Fibroblast of lung (primary cell): ENCODE measurements at regions not wholly inside any gene's neighbourhood (a gene's known extent, or its start where the extent isn't known, plus 50 kb on each side); places are given as distances from the start of the nearest gene placed in this dataset.

Experiments
- DNase-seq, 2 donors: peaks; one replicate each; pipeline versions ENCODE4 v3.0.0 to v3.0.0-alpha.2; 2010; ENCODE audit warnings: low read depth in 2 of 2
- H2AFZ ChIP-seq: 2 replicates; pipeline ENCODE4 v1.5.1; 2012; ENCODE audit warnings: low read length, control low read depth, inconsistent platforms
- H3K27ac ChIP-seq: 2 replicates; pipeline ENCODE4 v1.5.1; 2011; ENCODE audit warnings: low read length, control low read depth; ENCODE audit not compliant: insufficient read depth
- H3K27me3 ChIP-seq: 2 replicates; pipeline ENCODE4 v1.5.1; 2011; ENCODE audit warnings: mild to moderate bottlenecking, low read length; ENCODE audit not compliant: control insufficient read depth, insufficient read depth
- H3K36me3 ChIP-seq: 2 replicates; pipeline ENCODE4 v1.5.1; 2011; ENCODE audit warnings: low read length; ENCODE audit not compliant: control insufficient read depth, insufficient read depth
- H3K4me1 ChIP-seq: 2 replicates; pipeline ENCODE4 v1.5.1; 2011; ENCODE audit warnings: low read length; ENCODE audit not compliant: control insufficient read depth, insufficient read depth; ENCODE audit errors: extremely low read depth
- H3K4me2 ChIP-seq: 2 replicates; pipeline ENCODE4 v1.5.1; 2011; ENCODE audit warnings: low read length, control low read depth; ENCODE audit not compliant: insufficient read depth; ENCODE audit errors: extremely low read depth
- H3K4me3 ChIP-seq, 4 experiments: fragments of 200-600 bp in 1 of 4; sonication (generic) in 1 of 4; replicated peaks in 1 of 4; 2 replicates each; pipeline ENCODE4 v1.5.1; 2011 to 2016; ENCODE audit warnings: low read length in 4 of 4, low read depth in 3 of 4, mild to moderate bottlenecking in 3 of 4, control low read depth in 2 of 4, inconsistent platforms in 1 of 4, mixed read lengths in 1 of 4; ENCODE audit not compliant: insufficient read depth in 1 of 4; ENCODE audit errors: control extremely low read depth in 1 of 4
- H3K79me2 ChIP-seq: 2 replicates; pipeline ENCODE4 v1.5.1; 2012; ENCODE audit warnings: mild to moderate bottlenecking, low read length, inconsistent platforms; ENCODE audit not compliant: control insufficient read depth, insufficient read depth
- H3K9ac ChIP-seq: 2 replicates; pipeline ENCODE4 v1.5.1; 2011; ENCODE audit warnings: mild to moderate bottlenecking, low read length, control low read depth; ENCODE audit not compliant: insufficient read depth
- H3K9me3 ChIP-seq: 2 replicates; pipeline ENCODE4 v1.5.1; 2012; ENCODE audit warnings: low read depth, low read length; ENCODE audit not compliant: control insufficient read depth, insufficient read depth
- H4K20me1 ChIP-seq: 2 replicates; pipeline ENCODE4 v1.5.1; 2011; ENCODE audit warnings: low read length; ENCODE audit not compliant: control insufficient read depth, insufficient read depth; ENCODE audit errors: extremely low read depth
- CTCF ChIP-seq, 2 donors: IDR thresholded peaks in 1 of 2; conservative IDR thresholded peaks in 1 of 2; 1 replicate in 1 of 2; 2 replicates in 1 of 2; pipeline ENCODE4 v1.5.1; 2011 to 2012; ENCODE audit warnings: low read length in 2 of 2, control low read depth in 1 of 2, inconsistent platforms in 1 of 2, low read depth in 1 of 2, mild to moderate bottlenecking in 1 of 2
- EZH2 ChIP-seq: IDR thresholded peaks from 2 replicates; pipeline ENCODE4 v1.5.1; 2012; ENCODE audit warnings: low read length, control low read depth, mild to moderate bottlenecking; ENCODE audit errors: missing control alignments

GRCh38 chr3:109607897-109608296 lies 270.6 kb upstream of the DPPA4 start:
- Histone ChIP-seq H2AFZ (no peak overlapping the region), H3K79me2 (no peaks in the 10 kb centered on the region), H3K4me2 (no peak overlapping the region), H4K20me1 (no peaks in the 10 kb centered on the region), H3K36me3 (no peaks in the 10 kb centered on the region), H3K27ac (no peak overlapping the region), H3K9ac (no peak overlapping the region), H3K4me3 (no peak overlapping the region), H3K4me1 (no peaks in the 10 kb centered on the region), H3K27me3 (no peaks in the 10 kb centered on the region), H3K9me3 (no peaks in the 10 kb centered on the region)
- no peak for TF ChIP-seq CTCF (conservative IDR thresholded peaks at IDR 0.05 in 1 of 2, IDR thresholded peaks at IDR 0.05 in 1 of 2; ENCODE audit: low read depth in 1 of 2, low read length in 2 of 2)
- no peak for TF ChIP-seq EZH2
- DNase-seq: no peak

GRCh38 chr3:109608574-109608973 lies 271.2 kb upstream of the DPPA4 start:
- Histone ChIP-seq H3K36me3 (no peaks in the 10 kb centered on the region), H3K9me3 (no peaks in the 10 kb centered on the region), H3K9ac (no peak overlapping the region), H3K79me2 (no peaks in the 10 kb centered on the region), H3K27me3 (no peaks in the 10 kb centered on the region), H3K4me1 (no peaks in the 10 kb centered on the region), H3K4me3 (no peak overlapping the region), H4K20me1 (no peaks in the 10 kb centered on the region), H3K4me2 (no peak overlapping the region), H2AFZ (no peak overlapping the region), H3K27ac (no peak overlapping the region)
- TF ChIP-seq EZH2 (no peak), CTCF (conservative IDR thresholded peaks at IDR 0.05 in 1 of 2, IDR thresholded peaks at IDR 0.05 in 1 of 2; ENCODE audit: low read depth in 1 of 2, low read length in 2 of 2) (no peak)
- no peak for DNase-seq

GRCh38 chr3:109618766-109619378 lies 281.5 kb upstream of the DPPA4 start:
- Histone ChIP-seq H2AFZ (no peak overlapping the region), H3K79me2 (no peaks in the 10 kb centered on the region), H3K27ac (no peak overlapping the region), H4K20me1 (no peaks in the 10 kb centered on the region), H3K36me3 (no peaks in the 10 kb centered on the region), H3K4me3 (no peak overlapping the region), H3K4me1 (no peaks in the 10 kb centered on the region), H3K9ac (no peak overlapping the region), H3K4me2 (no peak overlapping the region), H3K27me3 (no peaks in the 10 kb centered on the region), H3K9me3 (no peaks in the 10 kb centered on the region)
- no peak for DNase-seq
- TF ChIP-seq CTCF (conservative IDR thresholded peaks at IDR 0.05 in 1 of 2, IDR thresholded peaks at IDR 0.05 in 1 of 2; ENCODE audit: low read depth in 1 of 2, low read length in 2 of 2): no peak
- no peak for TF ChIP-seq EZH2
